Mucosa of gallbladder (tissue), 1 donor: ENCODE measurements at regions not wholly inside any gene's neighbourhood (a gene's known extent, or its start where the extent isn't known, plus 50 kb on each side); places are given as distances from the start of the nearest gene placed in this dataset.

Experiments used
- DNase-seq: peaks from one replicate; pipeline ENCODE4 v3.0.0-alpha.2; 2020; ENCODE audit warnings: low spot score
- donor health status: DM: no; HTN: no; CAD: no.

DNA sequence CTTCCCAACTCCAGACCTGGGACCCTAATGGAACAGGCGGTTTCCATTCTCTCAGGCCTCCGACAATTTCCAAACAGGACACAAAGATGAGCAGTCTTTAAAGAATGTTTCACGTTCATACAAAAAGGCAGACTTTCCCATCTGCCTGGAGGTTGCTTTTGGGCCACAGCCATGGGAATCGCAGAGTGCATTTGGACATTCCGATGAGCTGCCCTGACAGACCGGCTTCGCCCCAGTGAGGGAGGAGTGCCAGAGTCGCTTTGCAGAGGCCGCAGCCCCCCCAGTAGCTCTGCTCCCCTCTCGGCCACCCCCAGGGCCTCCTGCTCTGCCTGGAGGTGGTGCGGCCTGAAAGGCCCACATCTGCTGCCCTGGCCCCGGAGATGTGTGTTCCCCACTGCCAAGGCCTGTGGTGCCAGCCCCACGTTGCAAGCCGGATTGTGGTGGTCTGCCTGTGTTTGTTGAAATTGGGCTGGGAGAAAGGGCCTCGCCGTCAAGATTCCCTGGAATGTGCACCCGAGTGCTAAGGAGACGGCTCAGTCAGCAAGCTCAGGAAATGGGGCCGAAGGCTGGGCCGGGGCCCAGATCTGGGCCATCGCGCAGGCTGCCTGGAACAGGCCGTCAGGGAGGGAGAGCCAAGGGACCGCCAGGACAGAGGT is 89.8 kb downstream of the C16orf95 start:
- DNase-seq: no peak

DNA sequence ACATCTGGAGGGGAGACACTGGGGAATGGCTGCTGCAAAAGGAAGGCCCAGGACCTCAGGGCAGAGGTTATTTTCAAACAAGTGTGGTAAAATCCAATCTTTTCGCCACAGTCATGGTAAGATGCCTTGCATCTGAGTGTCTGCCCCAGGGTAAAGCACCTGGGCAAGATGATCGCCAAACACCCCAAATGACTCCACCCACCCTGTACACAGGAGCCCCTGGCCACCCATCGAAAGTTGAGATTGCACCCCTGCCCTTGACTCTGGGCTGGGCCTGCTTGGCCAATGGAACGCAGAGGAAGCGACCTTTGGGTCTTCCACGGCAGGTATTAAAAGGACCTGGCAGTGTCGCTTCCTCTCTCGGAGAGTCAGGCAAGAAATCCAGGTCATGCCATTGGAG is 88.8 kb downstream of the C16orf95 start:
- no peak for DNase-seq

DNA sequence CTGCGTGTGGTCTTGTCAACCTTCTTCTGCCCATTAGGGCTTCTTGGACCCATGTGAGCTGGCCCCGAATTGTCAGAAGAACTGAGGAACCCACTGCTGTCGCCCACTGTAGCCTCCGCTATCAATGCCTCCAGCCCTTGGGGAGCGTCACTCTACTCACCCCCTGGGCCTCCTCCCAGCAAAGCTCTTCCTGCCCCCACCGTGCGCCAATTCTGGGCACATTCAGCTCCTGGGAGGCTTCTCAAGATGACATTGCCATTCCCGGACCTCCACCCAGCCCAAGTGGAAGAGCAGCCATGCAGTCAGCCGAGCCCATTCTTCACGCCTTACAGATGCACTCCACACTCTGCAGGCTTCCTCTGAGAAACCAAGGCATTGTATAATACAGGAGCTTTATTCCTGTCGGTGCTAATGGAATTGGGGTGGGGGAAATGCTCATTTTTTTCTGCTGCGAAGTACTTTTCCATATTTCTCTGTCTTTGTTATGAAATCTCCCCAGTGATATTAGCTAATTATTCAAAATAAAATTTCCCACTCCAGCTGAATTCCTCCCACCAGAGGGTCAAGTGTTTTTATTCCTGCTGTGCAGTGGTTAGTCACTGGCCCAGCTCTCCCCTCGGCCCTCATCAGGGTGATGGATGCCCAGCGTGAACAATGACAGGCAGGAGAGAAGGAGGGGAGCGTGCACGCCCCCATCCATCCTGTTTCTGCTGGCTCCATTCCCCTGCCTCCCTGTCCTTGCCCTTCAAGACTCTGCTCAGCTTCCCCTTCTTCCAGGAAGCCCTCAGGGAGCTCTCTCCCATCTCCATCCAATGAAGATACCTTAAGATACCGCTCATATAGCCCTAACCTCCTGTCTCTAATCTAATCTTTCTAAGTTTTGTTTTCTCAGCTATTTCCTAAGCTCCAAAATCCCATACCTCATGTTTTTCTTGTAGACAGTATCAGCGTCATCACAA is 87.7 kb downstream of the C16orf95 start:
- DNase-seq: no peak

DNA sequence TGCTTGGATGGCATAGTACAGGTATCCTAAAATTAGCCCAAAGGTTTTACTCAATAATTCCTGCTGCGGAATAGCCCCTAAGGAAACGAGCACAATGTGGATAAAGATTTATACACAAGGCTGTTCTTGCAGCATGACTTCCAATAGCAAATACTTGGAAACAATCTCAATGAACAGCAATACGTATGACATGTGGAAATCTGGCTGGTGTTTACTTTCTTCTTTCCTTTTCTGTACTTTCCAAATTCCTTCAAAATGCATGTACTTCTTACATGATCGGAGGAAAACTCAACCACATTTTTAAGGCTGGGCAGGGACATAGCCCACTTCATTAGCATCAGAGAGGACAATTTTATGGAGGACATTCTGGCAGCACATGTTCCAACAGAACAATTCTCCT is 86.6 kb downstream of the C16orf95 start:
- DNase-seq: no peak

DNA sequence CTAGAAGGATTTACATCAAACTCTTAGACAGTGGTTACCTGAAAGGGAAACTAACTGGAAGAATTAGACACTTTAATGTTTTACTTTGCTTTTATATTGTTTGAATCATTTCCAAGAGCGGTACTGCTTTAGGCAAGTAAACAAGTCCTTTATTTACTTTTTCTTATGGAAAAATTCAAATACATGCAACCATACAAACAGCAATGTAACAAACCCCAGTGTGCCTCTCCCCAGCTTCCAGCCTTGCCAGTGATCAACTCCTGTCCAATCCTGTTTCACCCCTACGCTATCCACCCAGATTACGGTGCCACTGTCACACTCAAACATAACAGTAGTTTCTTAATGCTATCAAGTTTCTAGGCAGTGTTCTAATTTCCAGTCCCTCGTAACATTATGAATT is 85.9 kb downstream of the C16orf95 start:
- DNase-seq: no peak

DNA sequence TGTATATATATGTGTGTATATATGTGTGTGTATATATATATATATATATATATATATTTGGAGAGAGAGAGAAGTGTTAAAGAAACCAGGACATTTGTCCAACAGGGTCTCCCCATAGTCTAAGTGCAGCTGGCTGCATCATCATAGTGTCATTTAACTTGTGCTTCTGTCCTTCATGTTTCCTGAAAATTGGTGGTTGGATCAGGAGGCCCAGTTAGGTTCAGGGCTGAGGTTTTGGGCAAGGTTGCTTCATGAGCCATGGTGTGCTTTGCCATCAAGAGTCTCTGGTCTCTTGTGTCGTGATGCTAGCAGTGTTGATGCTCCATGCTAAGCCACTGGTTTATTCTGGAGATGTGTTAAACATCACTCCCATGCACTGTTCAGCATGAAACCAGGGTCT is 85.3 kb downstream of the C16orf95 start:
- no peak for DNase-seq

DNA sequence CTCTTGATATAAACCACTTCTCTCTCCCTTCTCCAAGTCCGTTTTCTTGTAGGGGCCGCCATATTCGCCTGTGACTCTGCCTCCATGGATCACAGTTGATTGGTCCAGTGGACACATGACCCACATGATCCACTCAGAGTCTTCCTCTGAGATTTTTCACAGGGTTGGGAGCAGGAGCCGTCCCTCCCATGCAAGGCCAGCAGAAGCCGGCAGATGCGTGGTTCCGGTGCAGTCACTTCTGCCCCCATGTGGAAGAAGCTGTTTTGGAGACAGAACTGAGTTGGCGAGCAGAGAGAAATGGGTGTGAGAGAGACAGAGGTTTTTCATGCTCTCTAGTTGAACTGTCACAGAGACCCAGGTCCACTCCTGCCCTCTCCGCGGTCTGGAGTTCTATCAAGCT is 83.3 kb downstream of the C16orf95 start:
- no peak for DNase-seq

DNA sequence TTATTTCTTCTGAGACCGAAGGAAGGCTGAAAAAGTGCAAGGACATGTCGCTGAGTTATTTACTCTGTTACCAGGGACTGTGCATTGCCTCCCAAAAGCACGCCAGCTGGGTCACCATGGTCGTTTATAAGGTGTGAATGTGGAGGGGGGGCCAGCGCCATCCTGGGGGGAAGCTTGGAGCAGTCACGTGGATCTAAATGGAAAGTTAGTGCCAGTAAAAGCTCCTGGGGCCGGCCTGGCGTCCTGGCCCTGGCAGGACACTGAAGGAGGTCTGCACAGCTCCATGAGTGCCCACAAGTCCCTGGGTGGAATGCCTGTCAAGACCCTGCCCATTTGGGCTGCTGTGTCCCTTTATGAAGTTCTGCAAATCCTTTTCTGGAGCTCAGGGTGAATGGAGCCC is 82.6 kb downstream of the C16orf95 start:
- no peak for DNase-seq

DNA sequence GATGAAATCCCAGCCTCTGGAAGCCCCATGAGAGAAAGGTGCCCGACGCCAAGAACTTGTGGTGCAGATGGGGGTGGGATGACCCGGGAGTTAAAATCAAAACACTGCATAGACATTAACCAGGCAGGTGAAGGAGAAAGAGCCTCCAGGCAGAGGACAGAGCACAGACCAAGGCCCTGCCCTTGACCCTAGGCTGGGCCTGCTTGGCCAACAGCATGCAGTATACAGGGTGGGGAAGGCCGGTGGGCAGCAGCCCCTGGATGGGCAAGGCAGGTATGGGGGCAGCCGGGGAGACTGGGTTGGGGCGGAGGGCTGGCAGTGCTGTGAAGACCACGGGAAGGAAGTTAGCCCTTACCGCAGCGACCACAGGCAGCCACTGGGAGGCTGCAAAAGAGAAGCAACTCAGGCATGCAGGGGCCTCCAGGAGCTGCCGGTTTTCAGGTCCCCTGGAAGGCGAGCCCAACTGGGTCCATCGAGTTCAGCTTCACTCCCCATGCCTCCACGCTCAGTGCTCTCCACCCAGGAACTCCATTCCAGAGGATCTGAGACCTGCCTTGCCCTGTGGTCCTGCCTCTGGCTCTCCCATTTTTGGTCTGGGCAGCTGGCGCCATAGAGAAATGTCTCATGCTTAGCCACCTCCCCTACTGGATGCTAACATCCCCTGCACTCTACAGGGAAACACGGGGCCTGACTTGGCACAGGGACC is 81.2 kb downstream of the C16orf95 start:
- no peak for DNase-seq

DNA sequence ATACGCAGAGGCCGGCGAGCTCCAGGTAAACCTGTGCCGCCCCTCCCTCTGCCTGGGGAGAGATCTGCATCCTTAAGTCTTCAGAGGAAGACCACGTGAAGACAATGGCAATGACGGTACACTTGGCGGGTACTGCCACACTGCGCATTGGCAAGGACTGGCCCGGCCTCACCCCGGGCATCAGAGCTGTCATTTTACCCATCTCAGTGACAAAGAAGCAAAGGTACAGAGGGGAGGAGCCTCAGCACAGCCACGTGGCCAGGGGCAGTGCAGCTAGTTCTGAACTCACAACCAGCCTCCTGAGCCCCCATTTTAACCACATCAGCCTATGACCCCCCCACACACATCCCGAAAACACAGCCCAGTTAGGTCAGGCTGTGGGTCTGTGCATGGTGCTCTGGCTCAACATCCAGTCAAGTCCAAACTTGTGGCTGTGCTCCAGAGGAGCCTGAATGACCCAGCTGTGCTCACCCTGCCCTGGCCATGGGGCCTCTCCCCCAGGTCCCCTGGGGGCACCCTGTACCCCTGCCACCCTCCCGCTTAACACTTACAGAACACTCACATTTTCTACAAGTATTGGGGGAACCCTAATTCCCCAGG is 80.6 kb downstream of the C16orf95 start:
- DNase-seq: no peak

DNA sequence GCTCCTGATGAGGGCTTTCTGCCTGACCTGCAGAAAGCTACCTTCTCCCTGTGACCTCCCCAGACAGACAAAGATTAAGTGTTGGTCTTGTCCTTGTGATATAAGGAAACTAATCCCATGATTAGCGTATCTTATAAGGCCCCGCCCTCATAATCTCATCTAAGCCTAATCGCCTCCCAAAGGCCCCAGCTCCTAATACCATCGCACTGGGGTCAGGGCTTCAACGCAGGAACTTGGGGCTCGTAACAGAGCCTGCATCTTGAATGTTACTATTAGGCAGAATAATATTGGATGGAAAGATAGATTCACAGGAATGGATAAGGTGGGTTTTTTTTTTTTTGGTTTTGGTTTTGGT is 78.9 kb downstream of the C16orf95 start:
- DNase-seq: no peak

DNA sequence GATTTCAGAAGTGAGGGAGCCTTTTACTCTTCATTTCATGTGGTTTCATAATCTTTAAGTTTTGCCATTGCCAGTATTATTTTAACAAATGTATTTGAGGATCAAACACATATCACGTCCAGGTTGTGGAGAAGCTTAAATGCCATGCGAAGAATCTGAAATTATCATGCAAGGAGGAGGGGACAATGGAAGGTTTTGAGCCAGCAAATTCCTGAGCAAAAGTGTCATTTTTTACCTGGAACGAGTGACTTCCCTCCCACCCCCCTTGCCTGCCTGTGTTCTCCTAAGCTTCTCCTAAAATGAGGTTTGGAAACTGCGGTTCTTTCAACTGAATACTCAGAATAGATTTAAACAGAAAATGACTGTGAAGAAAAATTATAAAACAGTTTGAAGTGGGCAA is 77.6 kb downstream of the C16orf95 start:
- DNase-seq: no peak

DNA sequence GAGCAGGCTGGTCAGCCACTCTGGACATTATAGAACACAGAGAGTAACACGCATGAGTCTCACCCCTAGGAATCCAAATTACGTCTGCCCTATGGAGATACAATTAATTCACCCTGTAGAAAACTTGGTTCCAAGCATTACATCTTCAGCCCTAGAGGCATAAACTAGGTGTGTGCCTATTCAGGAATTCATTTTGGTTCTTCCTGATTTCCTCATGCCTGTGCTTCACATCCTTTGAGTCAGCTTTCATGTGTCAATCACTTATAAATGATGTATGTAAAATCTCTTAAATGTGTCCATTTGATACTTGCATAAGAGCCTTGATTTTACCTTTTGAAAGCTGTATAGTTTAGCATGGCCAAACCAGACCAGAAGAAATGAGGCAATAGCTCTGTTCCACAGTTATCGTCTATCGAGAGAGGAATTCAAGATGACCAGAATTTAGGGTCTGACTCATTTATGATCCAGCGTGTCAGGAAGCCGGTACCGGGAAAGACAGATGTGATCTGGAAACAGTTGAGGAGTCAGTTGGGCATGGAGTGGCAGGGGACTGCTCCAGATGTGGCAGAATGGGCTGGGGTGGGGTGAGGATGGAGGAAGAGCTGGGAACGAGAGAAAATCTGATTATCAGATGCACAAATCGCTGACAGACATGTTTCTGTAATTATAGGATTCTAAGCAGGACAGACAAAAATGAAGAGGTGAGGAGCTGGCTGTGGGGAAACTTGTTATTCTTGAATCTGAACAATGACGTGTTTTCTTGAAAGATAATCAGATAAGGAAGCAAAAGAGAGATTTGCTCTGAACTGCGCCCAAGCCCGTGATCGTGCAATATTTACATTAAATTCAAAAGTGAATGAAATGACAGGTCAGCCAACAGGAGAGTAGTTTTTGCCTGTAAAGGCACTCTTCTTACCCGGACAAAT is 76.7 kb downstream of the C16orf95 start:
- no peak for DNase-seq

DNA sequence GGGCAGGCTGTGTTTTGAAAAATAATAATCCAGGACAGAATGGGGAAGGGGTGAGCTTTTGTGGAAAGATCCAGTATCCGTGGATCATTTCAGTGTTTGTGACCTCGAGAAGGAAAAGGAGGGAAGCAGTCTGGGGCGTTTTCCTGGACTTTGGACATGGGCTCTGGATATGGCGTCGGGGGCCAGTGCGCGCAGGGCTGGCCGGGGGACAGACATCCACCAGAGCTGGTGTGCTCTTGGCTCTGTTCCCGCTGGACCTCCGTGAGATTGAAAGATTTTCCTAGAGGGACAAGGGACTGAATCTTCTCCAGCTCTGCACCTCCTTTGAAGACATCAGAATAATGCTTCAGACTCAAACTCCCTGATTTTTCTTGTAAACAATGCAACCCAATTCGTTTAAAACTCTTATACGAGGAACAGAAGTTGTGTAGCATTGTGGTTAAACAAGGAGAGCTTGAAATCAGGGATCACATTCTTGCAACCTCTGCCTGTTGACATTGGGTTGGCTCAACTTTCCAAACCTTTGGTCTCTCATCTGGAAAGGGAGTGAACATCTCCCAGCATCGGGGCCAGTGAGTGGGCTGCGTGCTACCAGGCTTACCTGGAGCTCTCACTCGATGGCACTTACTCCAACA is 75.9 kb downstream of the C16orf95 start:
- DNase-seq: no peak

DNA sequence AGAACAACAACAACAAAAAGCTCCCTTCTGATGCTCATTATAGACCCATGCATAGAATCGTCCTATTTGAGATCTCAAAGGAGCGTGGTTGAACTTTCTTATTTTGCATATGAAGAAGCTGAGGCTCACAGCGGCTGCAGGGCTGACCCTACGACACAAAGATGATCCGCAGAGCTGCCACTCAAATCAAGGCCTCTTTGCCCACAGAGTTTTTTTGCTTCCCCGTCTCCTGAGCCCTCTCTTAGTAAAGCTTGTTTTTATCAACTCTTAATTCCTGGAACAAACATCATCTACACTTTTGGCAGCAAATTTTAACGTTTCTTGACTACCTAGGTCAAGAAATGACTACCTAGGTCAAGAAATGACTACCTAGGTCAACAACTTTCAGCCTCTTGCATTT is 73.7 kb downstream of the C16orf95 start:
- no peak for DNase-seq

DNA sequence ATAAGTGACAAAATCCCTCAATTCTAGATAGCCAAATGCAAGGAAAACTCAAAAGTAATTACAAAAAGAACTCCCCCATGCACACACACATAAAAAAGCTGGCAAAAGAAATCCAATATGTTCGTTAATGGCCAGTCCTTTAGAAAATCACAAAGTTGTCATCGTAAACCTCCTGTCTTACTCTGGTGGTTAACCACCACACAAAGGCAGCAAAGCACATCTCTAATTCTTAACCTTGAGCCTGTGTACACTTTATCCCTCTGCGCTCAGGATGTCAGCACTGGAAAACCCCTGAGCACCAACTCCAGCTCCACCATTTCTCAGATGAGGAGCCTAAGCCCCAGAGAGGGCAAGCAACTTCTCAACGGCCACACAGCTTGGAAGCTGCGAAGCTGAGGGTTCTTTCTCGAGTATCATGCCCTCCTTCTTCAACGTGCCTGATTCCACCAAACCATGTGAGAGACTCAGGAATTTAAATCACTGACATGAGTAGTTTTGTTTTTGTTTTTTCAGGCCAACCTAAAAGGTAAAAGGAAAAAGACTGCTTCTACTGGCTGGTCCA is 72.5 kb downstream of the C16orf95 start:
- no peak for DNase-seq

DNA sequence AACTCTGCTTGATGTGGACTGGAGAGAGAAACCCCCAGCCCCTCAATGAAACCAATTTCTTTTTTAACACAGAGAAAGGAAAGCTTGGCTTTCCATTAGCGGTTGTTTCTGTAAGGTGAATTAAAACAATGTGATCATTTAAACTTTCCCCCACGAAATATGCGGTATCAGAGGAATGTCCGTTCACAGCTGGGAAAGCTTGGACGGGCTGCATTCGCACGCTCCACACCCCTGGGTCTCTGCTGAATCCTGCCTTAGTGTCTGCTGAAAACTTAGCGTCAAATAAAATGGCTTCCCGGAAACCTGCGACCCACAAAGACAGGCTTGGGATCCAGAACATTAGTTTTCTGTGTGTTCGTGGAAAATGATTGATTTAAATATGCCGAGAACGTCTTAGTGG is 71.7 kb downstream of the C16orf95 start:
- no peak for DNase-seq

DNA sequence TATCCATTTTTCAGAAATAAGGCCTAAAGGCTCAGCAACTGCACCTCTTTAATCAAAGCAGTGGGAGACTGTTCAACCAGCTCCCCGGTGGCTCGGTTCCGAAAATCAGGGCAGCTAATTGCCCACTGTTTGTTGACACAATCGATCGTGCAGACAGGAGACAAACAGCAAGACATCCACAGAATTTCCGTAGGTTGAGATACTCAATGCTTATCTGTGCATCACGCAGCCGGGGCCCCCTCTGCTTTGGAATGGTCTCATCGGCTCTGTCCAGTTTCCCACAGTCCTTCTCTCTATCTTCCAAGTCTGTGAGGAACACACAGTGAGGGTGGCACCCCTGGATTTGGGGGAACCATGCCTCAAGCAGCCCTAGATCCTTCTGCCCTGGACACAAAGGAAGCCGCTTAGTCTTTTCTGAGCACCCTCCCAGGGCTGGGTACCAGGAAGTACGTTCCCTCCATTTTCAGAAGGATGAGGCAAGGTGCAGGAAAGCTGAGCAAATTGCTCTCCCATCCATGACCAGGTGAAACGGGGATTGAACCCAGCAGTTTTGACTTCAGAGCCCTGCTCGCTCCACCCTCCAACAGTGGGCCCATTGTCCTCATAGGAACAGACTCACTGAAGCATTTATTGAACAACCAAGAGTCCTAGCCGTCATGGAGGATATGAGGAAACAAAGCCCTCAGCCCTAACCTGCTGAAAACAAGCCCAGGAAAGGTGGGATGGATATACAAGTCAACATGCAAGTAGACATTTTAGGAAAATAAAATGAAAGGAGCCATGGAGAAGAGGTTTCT is 70.7 kb downstream of the C16orf95 start:
- no peak for DNase-seq

DNA sequence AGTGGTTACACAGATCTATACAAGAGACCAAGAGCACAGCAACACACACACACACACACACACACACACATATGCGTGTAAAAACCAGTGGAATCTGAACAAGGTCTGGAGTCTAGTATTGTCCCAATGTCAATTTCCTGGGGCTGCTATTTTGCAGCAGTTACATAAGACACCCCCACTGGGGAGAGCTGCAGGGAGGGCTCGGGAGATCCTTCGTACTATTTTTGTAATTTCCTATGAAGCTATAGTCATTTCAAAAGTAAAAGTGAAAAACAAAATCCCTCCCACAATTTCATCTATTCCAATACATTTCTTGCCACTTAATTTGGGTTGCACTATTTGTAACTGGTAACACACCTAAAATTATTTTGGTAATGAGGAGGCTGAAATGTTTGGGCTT is 68.5 kb downstream of the C16orf95 start:
- no peak for DNase-seq

DNA sequence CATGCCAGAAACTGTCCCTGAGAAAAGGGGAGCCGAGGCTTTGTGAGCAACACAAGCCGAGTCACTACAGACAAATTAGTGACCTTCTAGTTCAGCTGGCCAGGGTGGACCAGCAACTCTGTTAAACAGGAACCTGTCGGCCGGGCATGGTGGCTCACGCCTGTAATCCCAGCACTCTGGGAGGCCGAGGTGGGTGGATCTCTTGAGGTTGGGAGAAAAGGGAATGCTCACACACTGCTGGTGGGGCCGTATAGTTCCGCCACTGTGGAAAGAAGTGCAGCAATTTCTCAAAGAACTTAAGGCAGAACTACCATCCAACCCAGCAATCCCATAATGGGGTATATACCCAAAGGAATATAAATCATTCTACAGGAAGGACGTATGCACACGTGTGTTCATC is 67.8 kb downstream of the C16orf95 start:
- DNase-seq: no peak
